ENCODE measurements at regions not wholly inside any gene's neighbourhood (a gene's known extent, or its start where the extent isn't known, plus 50 kb on each side); places are given as distances from the start of the nearest gene placed in this dataset.

DNA sequence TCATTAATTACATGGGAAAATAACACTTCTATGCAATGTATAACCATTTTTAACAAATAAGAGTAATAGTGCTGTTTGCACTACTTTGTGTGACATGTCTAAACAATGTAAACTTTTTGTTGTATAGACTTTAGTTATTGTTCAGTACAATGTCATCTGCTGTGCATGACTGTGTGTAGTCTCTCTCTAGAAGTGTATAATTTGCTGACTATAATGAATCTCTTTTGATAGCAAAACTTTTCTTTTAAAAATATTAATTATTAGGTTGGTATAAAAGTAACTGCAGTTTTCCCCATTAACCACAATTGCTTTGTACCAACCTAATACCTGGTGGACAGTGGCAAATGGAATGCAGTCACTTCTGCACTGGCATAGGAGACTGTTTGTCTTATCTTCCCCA, 124.2 kb upstream of the SGK1 start:
- no peak overlapping the region for H3K4me3 Mint-ChIP-seq (ENCODE audit: unreplicated experiment)
- no peak for TF ChIP-seq CTCF (IDR thresholded peaks at IDR 0.05; ENCODE audit: unreplicated experiment)
- ChIA-PET CTCF (no interaction called here), POLR2A (no interaction called here)
- no peaks in the 10 kb centered on the region for H3K36me3 Mint-ChIP-seq (ENCODE audit: insufficient read depth, unreplicated experiment)
- no peaks in the 10 kb centered on the region for H3K27me3 Mint-ChIP-seq (ENCODE audit: insufficient read depth, unreplicated experiment)
- no peaks in the 10 kb centered on the region for H3K9me3 Mint-ChIP-seq (ENCODE audit: unreplicated experiment)
- BruUV-seq (replicated peaks) = no TSS peak
- no peak for DNase-seq (ENCODE audit: unreplicated experiment)
- H3K4me1 Mint-ChIP-seq (ENCODE audit: insufficient read depth, unreplicated experiment) = peaks cover 8% of the 10 kb centered on the region
- no peak overlapping the region for H3K27ac Mint-ChIP-seq (ENCODE audit: low read depth, unreplicated experiment)
- intact Hi-C loops (cut with micrococcal nuclease) = no loop called here

- TF ChIP-seq CTCF (IDR thresholded peaks at IDR 0.05; ENCODE audit: unreplicated experiment) = no peak
- Mint-ChIP-seq H3K27me3 (ENCODE audit: insufficient read depth, unreplicated experiment) (no peaks in the 10 kb centered on the region), H3K9me3 (ENCODE audit: unreplicated experiment) (no peaks in the 10 kb centered on the region), H3K4me1 (ENCODE audit: insufficient read depth, unreplicated experiment) (peaks cover 24% of the 10 kb centered on the region), H3K27ac (ENCODE audit: low read depth, unreplicated experiment) (no peak overlapping the region), H3K4me3 (ENCODE audit: unreplicated experiment) (no peak overlapping the region), H3K36me3 (ENCODE audit: insufficient read depth, unreplicated experiment) (no peaks in the 10 kb centered on the region)
- POLR2A ChIA-PET = interaction anchor here (3.9 to 4.6 kb wide), 2 partner anchors 27 to 182 kb away, joined by 25 to 44 read pairs; no protein-coding TSS in a partner anchor
- intact Hi-C loops (cut with micrococcal nuclease) = loop anchor here (5.0 kb wide), 1 partner anchor 92 kb away; no protein-coding TSS in a partner anchor
- no TSS peak for BruUV-seq (replicated peaks)
- no peak for DNase-seq (ENCODE audit: unreplicated experiment)
- CTCF ChIA-PET = interaction anchor here (0.7 kb wide), 1 partner anchor 44 kb away, joined by 3 read pairs; no protein-coding TSS in a partner anchor
Measured at GRCh38 chr6:134438837-134439236, 120.9 kb upstream of the SGK1 start.

GRCh38 chr6:134437376-134437775, 119.5 kb upstream of the SGK1 start:
- peak; percentile 55 for DNase-seq (ENCODE audit: unreplicated experiment)
- POLR2A ChIA-PET = interaction anchor here (0.7 to 4.6 kb wide), 16 partner anchors 9 to 386 kb away, joined by 3 to 44 read pairs (median 4); no protein-coding TSS in a partner anchor

DNA sequence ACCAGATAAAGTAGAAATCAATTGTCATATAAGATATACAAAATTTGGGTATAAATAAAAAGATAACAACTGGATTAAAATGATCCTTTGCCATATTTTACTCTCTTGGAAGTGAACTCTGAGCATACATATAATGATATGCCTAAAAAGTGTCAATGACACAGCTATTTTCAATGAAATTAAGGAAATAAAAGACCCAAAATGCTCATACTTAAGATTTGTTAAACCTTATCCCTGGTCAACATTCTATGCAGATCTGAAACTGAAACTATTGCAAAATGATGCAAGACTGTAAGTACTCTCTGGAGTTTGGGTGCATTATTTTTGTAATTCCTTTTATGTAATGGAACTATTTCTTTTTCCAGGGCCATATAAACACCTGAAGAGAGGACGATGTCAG, 119.0 kb upstream of the SGK1 start:
- Mint-ChIP-seq H3K27ac (ENCODE audit: low read depth, unreplicated experiment) (peak overlapping the region; percentile 88), H3K4me1 (ENCODE audit: insufficient read depth, unreplicated experiment) (peaks cover 24% of the 10 kb centered on the region), H3K4me3 (ENCODE audit: unreplicated experiment) (no peak overlapping the region), H3K9me3 (ENCODE audit: unreplicated experiment) (no peaks in the 10 kb centered on the region), H3K27me3 (ENCODE audit: insufficient read depth, unreplicated experiment) (no peaks in the 10 kb centered on the region), H3K36me3 (ENCODE audit: insufficient read depth, unreplicated experiment) (no peaks in the 10 kb centered on the region)
- DNase-seq (ENCODE audit: unreplicated experiment) = no peak
- BruUV-seq (replicated peaks) = no TSS peak
- POLR2A ChIA-PET = interaction anchor here (0.7 to 4.6 kb wide), 14 partner anchors 9 to 207 kb away, joined by 3 to 44 read pairs (median 4); no protein-coding TSS in a partner anchor
- no peak for TF ChIP-seq CTCF (IDR thresholded peaks at IDR 0.05; ENCODE audit: unreplicated experiment)
- intact Hi-C loops (cut with micrococcal nuclease) = loop anchor here (1.0 to 5.0 kb wide), 6 partner anchors 14 to 386 kb away; no protein-coding TSS in a partner anchor
- CTCF ChIA-PET = interaction anchor here (0.6 to 2.9 kb wide), 3 partner anchors 27 to 382 kb away, joined by 3 to 13 read pairs (median 3); no protein-coding TSS in a partner anchor

More at GRCh38 chr6:134437376-134437775, 119.5 kb upstream of the SGK1 start:
- no peak overlapping the region for H3K4me3 Mint-ChIP-seq (ENCODE audit: unreplicated experiment)
- no peak for TF ChIP-seq CTCF (IDR thresholded peaks at IDR 0.05; ENCODE audit: unreplicated experiment)
- H3K27me3 Mint-ChIP-seq (ENCODE audit: insufficient read depth, unreplicated experiment) = no peaks in the 10 kb centered on the region
- intact Hi-C loops (cut with micrococcal nuclease) = loop anchor here (2.0 to 5.0 kb wide), 4 partner anchors 15 to 385 kb away; no protein-coding TSS in a partner anchor
- CTCF ChIA-PET = interaction anchor here (0.6 to 2.9 kb wide), 6 partner anchors 27 to 1769 kb away, joined by 3 to 13 read pairs (median 3); no protein-coding TSS in a partner anchor
- peaks cover 24% of the 10 kb centered on the region for H3K4me1 Mint-ChIP-seq (ENCODE audit: insufficient read depth, unreplicated experiment)
- H3K36me3 Mint-ChIP-seq (ENCODE audit: insufficient read depth, unreplicated experiment) = no peaks in the 10 kb centered on the region
- no TSS peak for BruUV-seq (replicated peaks)
- H3K9me3 Mint-ChIP-seq (ENCODE audit: unreplicated experiment) = no peaks in the 10 kb centered on the region
- peak overlapping the region; percentile 88 for H3K27ac Mint-ChIP-seq (ENCODE audit: low read depth, unreplicated experiment)

Data from MCF 10A (cell line).